ENCODE measurements at regions not wholly inside any gene's neighbourhood (a gene's known extent, or its start where the extent isn't known, plus 50 kb on each side); places are given as distances from the start of the nearest gene placed in this dataset.

- DNase-seq = no peak
These were observed 527.9 kb upstream of the MDFIC2 start for GRCh38 chr3:70840106-70840870.

- no peak for DNase-seq
These were observed 521.0 kb upstream of the MDFIC2 start for GRCh38 chr3:70833239-70833960.

- no peak for DNase-seq
These were observed 520.4 kb upstream of the MDFIC2 start for GRCh38 chr3:70832834-70833205.

- peak; percentile 34 for DNase-seq
These were observed 519.8 kb upstream of the MDFIC2 start for GRCh38 chr3:70832089-70832833.

GRCh38 chr3:70829092-70829491, 516.7 kb upstream of the MDFIC2 start:
- no peak for DNase-seq

- DNase-seq = peak; percentile 63
These were observed 512.3 kb upstream of the MDFIC2 start for GRCh38 chr3:70824773-70825172.

- DNase-seq = peak; percentile 52
These were observed 511.6 kb upstream of the MDFIC2 start for GRCh38 chr3:70824078-70824477.

- DNase-seq = no peak
These were observed 511.2 kb upstream of the MDFIC2 start for GRCh38 chr3:70823622-70824021.

- no peak for DNase-seq
These were observed 510.2 kb upstream of the MDFIC2 start for GRCh38 chr3:70822669-70823068.

GRCh38 chr3:70821602-70822001, 509.2 kb upstream of the MDFIC2 start:
- no peak for DNase-seq

- no peak for DNase-seq
These were observed 508.0 kb upstream of the MDFIC2 start for GRCh38 chr3:70820397-70820796.

- no peak for DNase-seq
These were observed 505.7 kb upstream of the MDFIC2 start for GRCh38 chr3:70818145-70818544.

GRCh38 chr3:70816346-70816745, 503.9 kb upstream of the MDFIC2 start:
- no peak for DNase-seq

GRCh38 chr3:70815817-70816216, 503.4 kb upstream of the MDFIC2 start:
- no peak for DNase-seq

GRCh38 chr3:70813311-70813710, 500.9 kb upstream of the MDFIC2 start:
- DNase-seq = no peak

GRCh38 chr3:70811880-70812279, 499.4 kb upstream of the MDFIC2 start:
- DNase-seq = peak; percentile 77

- no peak for DNase-seq
These were observed 496.4 kb upstream of the MDFIC2 start for GRCh38 chr3:70808881-70809280.

GRCh38 chr3:70806556-70806955, 494.1 kb upstream of the MDFIC2 start:
- no peak for DNase-seq

- no peak for DNase-seq
These were observed 493.6 kb upstream of the MDFIC2 start for GRCh38 chr3:70806021-70806420.

GRCh38 chr3:70805061-70805889, 492.8 kb upstream of the MDFIC2 start:
- DNase-seq = no peak

GRCh38 chr3:70803891-70804290, 491.5 kb upstream of the MDFIC2 start:
- no peak for DNase-seq

GRCh38 chr3:70803319-70803718, 490.9 kb upstream of the MDFIC2 start:
- DNase-seq = no peak

- DNase-seq = peak; percentile 19
These were observed 488.5 kb upstream of the MDFIC2 start for GRCh38 chr3:70800951-70801350.

Data from right hindlimb (tissue), 1 donor.